Testis (tissue), 2 donors: ENCODE measurements at regions not wholly inside any gene's neighbourhood (a gene's known extent, or its start where the extent isn't known, plus 50 kb on each side); places are given as distances from the start of the nearest gene placed in this dataset.

Experiments
- POLR2A ChIP-seq: fragments of 450-650 bp; IDR thresholded peaks from one replicate; pipeline ENCODE4 v1.6.1; 2017; ENCODE audit warnings: antibody characterized with exemption, mild to moderate bottlenecking, moderate library complexity
- TF ChIP-seq, protein P1 (sequence below), 3 experiments: fragments of 450-650 bp in 2 of 3; fragments of 200-600 bp in 1 of 3; sonication (generic) in 1 of 3; IDR thresholded peaks; one replicate each; pipeline ENCODE4 v1.5.1; 2016 to 2019; ENCODE audit warnings: antibody characterized with exemption in 3 of 3, mild to moderate bottlenecking in 2 of 3, moderate library complexity in 1 of 3

DNA sequence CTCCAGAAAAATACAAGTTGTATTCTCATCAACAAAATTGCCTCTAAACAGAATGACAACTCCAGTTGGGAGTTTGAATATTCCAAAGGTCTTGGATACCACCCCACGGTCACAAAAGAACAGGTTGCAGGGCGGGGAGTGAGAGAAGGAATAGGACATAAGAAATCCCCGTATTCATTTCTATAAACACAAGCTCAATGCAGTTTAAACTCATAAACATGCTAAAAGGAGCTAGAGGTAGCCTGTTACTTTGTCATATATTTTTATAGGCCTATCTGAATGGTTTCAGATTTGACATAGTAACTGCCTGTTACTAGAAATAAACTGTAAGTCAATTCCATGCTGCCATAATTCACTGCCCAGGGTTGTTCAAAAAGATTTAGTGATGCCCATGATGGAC, 567.5 kb downstream of the BCL11A start:
- TF ChIP-seq, protein P1, sequence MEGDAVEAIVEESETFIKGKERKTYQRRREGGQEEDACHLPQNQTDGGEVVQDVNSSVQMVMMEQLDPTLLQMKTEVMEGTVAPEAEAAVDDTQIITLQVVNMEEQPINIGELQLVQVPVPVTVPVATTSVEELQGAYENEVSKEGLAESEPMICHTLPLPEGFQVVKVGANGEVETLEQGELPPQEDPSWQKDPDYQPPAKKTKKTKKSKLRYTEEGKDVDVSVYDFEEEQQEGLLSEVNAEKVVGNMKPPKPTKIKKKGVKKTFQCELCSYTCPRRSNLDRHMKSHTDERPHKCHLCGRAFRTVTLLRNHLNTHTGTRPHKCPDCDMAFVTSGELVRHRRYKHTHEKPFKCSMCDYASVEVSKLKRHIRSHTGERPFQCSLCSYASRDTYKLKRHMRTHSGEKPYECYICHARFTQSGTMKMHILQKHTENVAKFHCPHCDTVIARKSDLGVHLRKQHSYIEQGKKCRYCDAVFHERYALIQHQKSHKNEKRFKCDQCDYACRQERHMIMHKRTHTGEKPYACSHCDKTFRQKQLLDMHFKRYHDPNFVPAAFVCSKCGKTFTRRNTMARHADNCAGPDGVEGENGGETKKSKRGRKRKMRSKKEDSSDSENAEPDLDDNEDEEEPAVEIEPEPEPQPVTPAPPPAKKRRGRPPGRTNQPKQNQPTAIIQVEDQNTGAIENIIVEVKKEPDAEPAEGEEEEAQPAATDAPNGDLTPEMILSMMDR (IDR thresholded peaks at IDR 0.05), result no peak
- TF ChIP-seq POLR2A, result no peak
